ENCODE measurements at regions not wholly inside any gene's neighbourhood (a gene's known extent, or its start where the extent isn't known, plus 50 kb on each side); places are given as distances from the start of the nearest gene placed in this dataset.

DNA sequence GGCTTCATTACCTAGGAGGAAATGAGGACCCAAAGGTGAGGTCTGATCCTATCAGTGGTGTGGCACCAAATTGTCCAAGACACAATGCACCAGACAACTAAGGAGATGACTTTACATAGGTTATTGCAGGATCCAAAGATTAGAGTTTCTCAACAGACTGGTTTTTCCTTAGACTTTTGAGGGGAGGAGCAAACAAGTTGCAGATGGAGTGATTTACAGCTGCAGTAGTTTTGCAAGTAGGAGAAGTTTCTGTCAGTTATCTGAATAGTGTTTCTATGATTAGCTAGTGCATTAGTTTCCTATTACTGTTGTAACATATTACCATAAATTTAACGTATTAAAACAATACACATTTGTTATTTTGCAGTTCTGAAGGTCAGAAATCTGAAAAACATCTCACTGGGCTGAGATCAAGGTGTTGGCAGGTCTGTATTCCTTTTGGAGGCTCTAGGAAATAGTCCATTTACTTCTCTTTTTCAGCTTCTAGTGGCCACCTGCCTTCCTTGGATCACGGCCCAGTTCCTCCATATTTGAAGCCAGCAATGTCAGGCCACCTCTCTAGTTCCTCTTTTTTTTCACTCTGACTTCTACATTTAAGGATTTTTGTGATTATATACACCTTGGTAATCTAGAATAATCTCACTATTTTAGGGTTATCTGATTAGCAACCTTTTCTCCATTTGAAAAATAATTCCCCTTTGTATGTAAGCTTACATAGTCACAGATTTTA is 994.9 kb downstream of the REEP3 start:
- TF ChIP-seq POLR2A (IDR thresholded peaks at IDR 0.05): no peak
- no peak for TF ChIP-seq CTCF (IDR thresholded peaks at IDR 0.05)
